ENCODE measurements at regions not wholly inside any gene's neighbourhood (a gene's known extent, or its start where the extent isn't known, plus 50 kb on each side); places are given as distances from the start of the nearest gene placed in this dataset.

- TF ChIP-seq, protein P1, sequence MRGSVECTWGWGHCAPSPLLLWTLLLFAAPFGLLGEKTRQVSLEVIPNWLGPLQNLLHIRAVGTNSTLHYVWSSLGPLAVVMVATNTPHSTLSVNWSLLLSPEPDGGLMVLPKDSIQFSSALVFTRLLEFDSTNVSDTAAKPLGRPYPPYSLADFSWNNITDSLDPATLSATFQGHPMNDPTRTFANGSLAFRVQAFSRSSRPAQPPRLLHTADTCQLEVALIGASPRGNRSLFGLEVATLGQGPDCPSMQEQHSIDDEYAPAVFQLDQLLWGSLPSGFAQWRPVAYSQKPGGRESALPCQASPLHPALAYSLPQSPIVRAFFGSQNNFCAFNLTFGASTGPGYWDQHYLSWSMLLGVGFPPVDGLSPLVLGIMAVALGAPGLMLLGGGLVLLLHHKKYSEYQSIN (CRISPR knock-in tag; IDR thresholded peaks at IDR 0.05; ENCODE audit: borderline replicate concordance) = no peak
- TF ChIP-seq, protein P2, sequence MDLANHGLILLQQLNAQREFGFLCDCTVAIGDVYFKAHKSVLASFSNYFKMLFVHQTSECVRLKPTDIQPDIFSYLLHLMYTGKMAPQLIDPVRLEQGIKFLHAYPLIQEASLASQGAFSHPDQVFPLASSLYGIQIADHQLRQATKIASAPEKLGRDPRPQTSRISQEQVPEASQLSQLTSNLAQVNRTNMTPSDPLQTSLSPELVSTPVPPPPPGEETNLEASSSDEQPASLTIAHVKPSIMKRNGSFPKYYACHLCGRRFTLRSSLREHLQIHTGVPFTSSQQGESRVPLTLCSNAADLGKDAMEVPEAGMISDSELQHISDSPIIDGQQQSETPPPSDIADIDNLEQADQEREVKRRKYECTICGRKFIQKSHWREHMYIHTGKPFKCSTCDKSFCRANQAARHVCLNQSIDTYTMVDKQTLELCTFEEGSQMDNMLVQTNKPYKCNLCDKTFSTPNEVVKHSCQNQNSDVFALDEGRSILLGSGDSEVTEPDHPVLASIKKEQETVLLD (CRISPR knock-in tag; IDR thresholded peaks at IDR 0.05; ENCODE audit: low read depth) = no peak
- TF ChIP-seq NFE2L1 (CRISPR knock-in tag; IDR thresholded peaks at IDR 0.05; ENCODE audit: borderline replicate concordance) = peak; percentile 70; the same call in 1 of the 2 replicates
- TF ChIP-seq SNRNP70 (IDR thresholded peaks at IDR 0.05; ENCODE audit: low read depth, low read length) = no peak
- peak; percentile 71 for TF ChIP-seq ZMAT3 (CRISPR knock-in tag; conservative IDR thresholded peaks at IDR 0.05)
- TF ChIP-seq SSRP1 (CRISPR knock-in tag; IDR thresholded peaks at IDR 0.05) = no peak
- peak; percentile 64; the same call in 1 of the 2 replicates for TF ChIP-seq ZNF136 (CRISPR knock-in tag; IDR thresholded peaks at IDR 0.05; ENCODE audit: low read depth)
- TF ChIP-seq MATR3 (CRISPR knock-in tag; IDR thresholded peaks at IDR 0.05) = no peak
- peak; percentile 98 for TF ChIP-seq ZNF619 (CRISPR knock-in tag; IDR thresholded peaks at IDR 0.05)
- TF ChIP-seq NR1H2 (CRISPR knock-in tag; IDR thresholded peaks at IDR 0.05; ENCODE audit: borderline replicate concordance, low read depth) = no peak
- TF ChIP-seq, protein P3, sequence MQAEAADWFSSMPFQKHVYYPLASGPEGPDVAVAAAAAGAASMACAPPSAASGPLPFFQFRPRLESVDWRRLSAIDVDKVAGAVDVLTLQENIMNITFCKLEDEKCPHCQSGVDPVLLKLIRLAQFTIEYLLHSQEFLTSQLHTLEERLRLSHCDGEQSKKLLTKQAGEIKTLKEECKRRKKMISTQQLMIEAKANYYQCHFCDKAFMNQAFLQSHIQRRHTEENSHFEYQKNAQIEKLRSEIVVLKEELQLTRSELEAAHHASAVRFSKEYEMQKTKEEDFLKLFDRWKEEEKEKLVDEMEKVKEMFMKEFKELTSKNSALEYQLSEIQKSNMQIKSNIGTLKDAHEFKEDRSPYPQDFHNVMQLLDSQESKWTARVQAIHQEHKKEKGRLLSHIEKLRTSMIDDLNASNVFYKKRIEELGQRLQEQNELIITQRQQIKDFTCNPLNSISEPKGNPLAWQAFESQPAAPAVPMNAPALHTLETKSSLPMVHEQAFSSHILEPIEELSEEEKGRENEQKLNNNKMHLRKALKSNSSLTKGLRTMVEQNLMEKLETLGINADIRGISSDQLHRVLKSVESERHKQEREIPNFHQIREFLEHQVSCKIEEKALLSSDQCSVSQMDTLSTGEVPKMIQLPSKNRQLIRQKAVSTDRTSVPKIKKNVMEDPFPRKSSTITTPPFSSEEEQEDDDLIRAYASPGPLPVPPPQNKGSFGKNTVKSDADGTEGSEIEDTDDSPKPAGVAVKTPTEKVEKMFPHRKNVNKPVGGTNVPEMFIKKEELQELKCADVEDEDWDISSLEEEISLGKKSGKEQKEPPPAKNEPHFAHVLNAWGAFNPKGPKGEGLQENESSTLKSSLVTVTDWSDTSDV (CRISPR knock-in tag; IDR thresholded peaks at IDR 0.05) = 0 out of 2 replicates have a peak, but pooled peaks have one; percentile 66
- TF ChIP-seq MXD4 (CRISPR knock-in tag; IDR thresholded peaks at IDR 0.05) = peak; percentile 74; the same call in 1 of the 2 replicates
- no peak for TF ChIP-seq BHLHE40 (IDR thresholded peaks at IDR 0.05; ENCODE audit: low read length)
- no peak for TF ChIP-seq PHB2 (IDR thresholded peaks at IDR 0.05; ENCODE audit: partially characterized antibody)
- peak; percentile 80 for TF ChIP-seq RCOR2 (CRISPR knock-in tag; IDR thresholded peaks at IDR 0.05)
- peak; percentile 57; the same call in 1 of the 2 replicates for TF ChIP-seq ZMYM3 (CRISPR knock-in tag; IDR thresholded peaks at IDR 0.05)
- no peak for TF ChIP-seq JUNB (CRISPR knock-in tag; IDR thresholded peaks at IDR 0.05; ENCODE audit: borderline replicate concordance)
- TF ChIP-seq, protein P4, sequence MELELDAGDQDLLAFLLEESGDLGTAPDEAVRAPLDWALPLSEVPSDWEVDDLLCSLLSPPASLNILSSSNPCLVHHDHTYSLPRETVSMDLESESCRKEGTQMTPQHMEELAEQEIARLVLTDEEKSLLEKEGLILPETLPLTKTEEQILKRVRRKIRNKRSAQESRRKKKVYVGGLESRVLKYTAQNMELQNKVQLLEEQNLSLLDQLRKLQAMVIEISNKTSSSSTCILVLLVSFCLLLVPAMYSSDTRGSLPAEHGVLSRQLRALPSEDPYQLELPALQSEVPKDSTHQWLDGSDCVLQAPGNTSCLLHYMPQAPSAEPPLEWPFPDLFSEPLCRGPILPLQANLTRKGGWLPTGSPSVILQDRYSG (CRISPR knock-in tag; IDR thresholded peaks at IDR 0.05) = no peak
- TF ChIP-seq ARID4A (CRISPR knock-in tag; IDR thresholded peaks at IDR 0.05; ENCODE audit: borderline replicate concordance) = peak; percentile 63; the same call in 1 of the 2 replicates
- no peak for TF ChIP-seq ZBTB8A (CRISPR knock-in tag; IDR thresholded peaks at IDR 0.05; ENCODE audit: borderline replicate concordance, low read depth)
These were observed 279.1 kb downstream of the TTC6 start (continued) for GRCh38 chr14:37874429-37875109.
